ENCODE measurements at regions not wholly inside any gene's neighbourhood (a gene's known extent, or its start where the extent isn't known, plus 50 kb on each side); places are given as distances from the start of the nearest gene placed in this dataset.

DNA sequence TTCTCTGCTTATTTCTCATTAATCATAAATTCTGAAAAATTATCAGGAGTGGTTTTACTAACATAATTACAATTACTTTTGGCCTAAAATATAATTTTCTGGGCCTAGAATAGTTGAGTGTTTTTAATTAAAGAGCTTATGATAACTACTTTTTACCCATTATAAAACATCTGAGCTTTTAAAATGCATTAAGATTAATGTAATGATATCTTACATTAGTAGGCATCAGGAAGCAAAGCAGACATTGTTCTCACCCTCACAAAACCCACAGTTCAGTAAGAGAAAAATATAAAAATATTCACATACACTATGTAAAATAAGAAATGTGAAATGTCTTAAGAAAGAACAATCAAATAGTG, 443.7 kb upstream of the SEMA3A start:
- no peaks in the 10 kb centered on the region; a peak in 1 of 4 replicates for H3K9me3 ChIP-seq (ENCODE audit: control insufficient read depth in 1 of 2, insufficient read depth in 1 of 2, low read depth in 1 of 2, low read length in 2 of 2)
- intact Hi-C loops (cut with micrococcal nuclease), result no loop called here
- no peak overlapping the region; the same call in 1 of the 2 replicates for H3K4me2 ChIP-seq (ENCODE audit: low read length)
- ChIA-PET CTCF (interaction anchor here (1.7 kb wide), 1 partner anchor 10 kb away, joined by 7 read pairs; no protein-coding TSS in a partner anchor), RAD21 (ENCODE audit: low non-redundant PET in 1 of 2, low total read pairs in 2 of 2, uncharacterized antibody in 2 of 2, unreplicated experiment in 2 of 2) (no interaction called here), POLR2A (no interaction called here)
- no peak overlapping the region for H2AFZ ChIP-seq (ENCODE audit: low read depth, low read length, poor library complexity, severe bottlenecking)
- no peaks in the 10 kb centered on the region for H3K9me2 ChIP-seq (ENCODE audit: insufficient read depth)
- no peak overlapping the region for H3K9ac ChIP-seq (ENCODE audit: low read length)
- H3K4me3 ChIP-seq (replicated peaks in 1 of 2; ENCODE audit: low read depth in 1 of 2, low read length in 2 of 2), result no peak overlapping the region
- TF ChIP-seq RAD21 (IDR thresholded peaks at IDR 0.05; ENCODE audit: low read depth) (no peak), EZH2phosphoT487 (IDR thresholded peaks at IDR 0.05; ENCODE audit: borderline replicate concordance) (no peak), POLR2AphosphoS5 (IDR thresholded peaks at IDR 0.05; ENCODE audit: low read depth, low read length) (no peak), TCF7L2 (IDR thresholded peaks at IDR 0.05; ENCODE audit: borderline replicate concordance, extremely low read depth, insufficient read depth, insufficient read length) (no peak), ZFX (IDR thresholded peaks at IDR 0.05) (no peak), YY1 (IDR thresholded peaks at IDR 0.05; ENCODE audit: extremely low read depth, insufficient replicate concordance, low read depth, low read length) (no peak)
- TF ChIP-seq, protein P1, sequence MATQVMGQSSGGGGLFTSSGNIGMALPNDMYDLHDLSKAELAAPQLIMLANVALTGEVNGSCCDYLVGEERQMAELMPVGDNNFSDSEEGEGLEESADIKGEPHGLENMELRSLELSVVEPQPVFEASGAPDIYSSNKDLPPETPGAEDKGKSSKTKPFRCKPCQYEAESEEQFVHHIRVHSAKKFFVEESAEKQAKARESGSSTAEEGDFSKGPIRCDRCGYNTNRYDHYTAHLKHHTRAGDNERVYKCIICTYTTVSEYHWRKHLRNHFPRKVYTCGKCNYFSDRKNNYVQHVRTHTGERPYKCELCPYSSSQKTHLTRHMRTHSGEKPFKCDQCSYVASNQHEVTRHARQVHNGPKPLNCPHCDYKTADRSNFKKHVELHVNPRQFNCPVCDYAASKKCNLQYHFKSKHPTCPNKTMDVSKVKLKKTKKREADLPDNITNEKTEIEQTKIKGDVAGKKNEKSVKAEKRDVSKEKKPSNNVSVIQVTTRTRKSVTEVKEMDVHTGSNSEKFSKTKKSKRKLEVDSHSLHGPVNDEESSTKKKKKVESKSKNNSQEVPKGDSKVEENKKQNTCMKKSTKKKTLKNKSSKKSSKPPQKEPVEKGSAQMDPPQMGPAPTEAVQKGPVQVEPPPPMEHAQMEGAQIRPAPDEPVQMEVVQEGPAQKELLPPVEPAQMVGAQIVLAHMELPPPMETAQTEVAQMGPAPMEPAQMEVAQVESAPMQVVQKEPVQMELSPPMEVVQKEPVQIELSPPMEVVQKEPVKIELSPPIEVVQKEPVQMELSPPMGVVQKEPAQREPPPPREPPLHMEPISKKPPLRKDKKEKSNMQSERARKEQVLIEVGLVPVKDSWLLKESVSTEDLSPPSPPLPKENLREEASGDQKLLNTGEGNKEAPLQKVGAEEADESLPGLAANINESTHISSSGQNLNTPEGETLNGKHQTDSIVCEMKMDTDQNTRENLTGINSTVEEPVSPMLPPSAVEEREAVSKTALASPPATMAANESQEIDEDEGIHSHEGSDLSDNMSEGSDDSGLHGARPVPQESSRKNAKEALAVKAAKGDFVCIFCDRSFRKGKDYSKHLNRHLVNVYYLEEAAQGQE (IDR thresholded peaks at IDR 0.05; ENCODE audit: low read depth), result no peak
- DNase-seq (ENCODE audit: low read depth, low spot score), result no peak
- H3K27me3 ChIP-seq (ENCODE audit: insufficient read depth, low read length), result no peaks in the 10 kb centered on the region
- H4K20me1 ChIP-seq (ENCODE audit: insufficient read depth), result no peaks in the 10 kb centered on the region
- no peak for ATAC-seq
- H3K27ac ChIP-seq (ENCODE audit: low read depth, low read length), result no peak overlapping the region
- no peaks in the 10 kb centered on the region for H3K36me3 ChIP-seq (ENCODE audit: control insufficient read depth in 1 of 2, insufficient read depth in 2 of 2, low read length in 2 of 2)
- H3K4me1 ChIP-seq (ENCODE audit: control insufficient read depth in 1 of 2, insufficient read depth in 2 of 2, low read length in 2 of 2), result peaks cover 0 to 7% of the 10 kb centered on the region in 2 experiments; a peak in 1 of 4 replicates
- H3K79me2 ChIP-seq (ENCODE audit: insufficient read depth, low read length), result no peaks in the 10 kb centered on the region
- BruUV-seq (replicated peaks), result no TSS peak

Data from HCT116 (cell line).